KG1 (cell line): ENCODE measurements at regions not wholly inside any gene's neighbourhood (a gene's known extent, or its start where the extent isn't known, plus 50 kb on each side); places are given as distances from the start of the nearest gene placed in this dataset.

Experiments
- DNase-seq: peaks from one replicate; lab custom pipeline; 2025; lab: John Stamatoyannopoulos, UW

- DNase-seq, result no peak
Measured at GRCh38 chr20:24169256-24169655, 180.7 kb upstream of the GGTLC1 start.

DNA sequence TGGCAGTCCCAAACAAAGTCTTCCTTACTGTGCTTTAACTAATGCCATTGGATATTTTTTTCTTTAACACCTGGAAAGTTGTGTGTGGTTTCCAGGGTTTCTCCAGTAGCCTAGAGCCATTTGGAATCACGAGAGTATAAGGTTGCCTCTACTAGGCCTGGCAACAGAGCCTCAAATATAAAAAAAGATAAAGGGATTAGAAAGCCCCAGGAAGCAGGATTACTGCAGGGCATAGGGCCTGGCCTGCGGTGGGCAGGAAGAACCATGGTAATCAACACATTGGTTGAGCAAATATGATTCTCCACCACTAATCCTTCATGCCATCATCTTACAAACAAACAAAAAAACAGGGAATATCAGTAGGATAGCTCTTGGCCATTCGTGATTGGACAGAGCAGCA, 177.8 kb upstream of the GGTLC1 start:
- DNase-seq, result no peak

DNA sequence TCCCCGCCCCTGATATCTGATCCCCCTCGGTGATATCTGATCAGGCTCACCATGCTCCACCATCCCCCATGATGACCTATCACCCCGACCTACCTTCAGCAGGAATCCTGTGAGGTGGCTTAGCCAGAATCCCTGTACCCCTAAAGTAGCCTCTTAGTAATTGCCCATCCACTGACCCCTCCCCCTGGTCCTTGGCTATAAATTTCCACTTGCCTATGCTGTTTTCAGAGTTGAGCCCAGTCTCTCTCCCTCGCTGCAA, 177.5 kb upstream of the GGTLC1 start:
- DNase-seq, result no peak

- DNase-seq, result no peak
Measured at GRCh38 chr20:24165301-24166122, 176.9 kb upstream of the GGTLC1 start.

- no peak for DNase-seq
Measured at GRCh38 chr20:24164360-24164759, 175.8 kb upstream of the GGTLC1 start.

GRCh38 chr20:24163506-24163905, 174.9 kb upstream of the GGTLC1 start:
- DNase-seq, result no peak

DNA sequence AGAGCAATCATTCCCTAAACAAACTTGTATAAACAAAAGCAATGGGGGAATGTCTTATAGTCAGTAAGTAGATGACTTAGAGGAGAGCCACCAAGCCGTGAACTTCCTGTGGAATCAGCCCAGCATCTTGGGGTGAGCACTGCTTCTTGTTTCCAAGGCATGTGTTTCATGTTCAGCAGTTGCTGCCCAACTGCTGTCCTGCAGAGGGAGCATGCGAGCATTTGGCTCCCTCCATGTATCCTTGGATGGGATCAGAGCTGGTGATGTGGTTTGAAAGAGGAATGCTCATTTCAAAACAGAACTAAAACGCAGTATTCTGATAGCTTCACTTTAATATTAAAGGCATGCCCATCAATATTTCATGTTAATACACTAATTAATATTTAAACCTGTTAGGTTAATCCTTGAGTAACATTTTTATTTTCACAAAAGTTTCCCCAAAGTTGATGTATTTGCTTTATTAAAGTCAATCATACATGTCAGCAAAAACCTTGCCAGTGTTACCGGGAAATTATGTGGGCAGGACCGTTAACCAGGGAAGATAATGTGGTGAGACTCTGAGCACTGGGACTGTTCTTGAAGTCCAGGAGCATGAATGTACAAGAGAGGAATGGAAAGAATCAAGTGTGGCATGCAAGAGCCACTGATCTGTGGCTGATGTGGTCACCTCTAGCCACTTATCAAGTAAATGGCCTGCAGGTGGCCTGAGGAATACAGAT, 172.1 kb upstream of the GGTLC1 start:
- DNase-seq, result peak; percentile 4

DNA sequence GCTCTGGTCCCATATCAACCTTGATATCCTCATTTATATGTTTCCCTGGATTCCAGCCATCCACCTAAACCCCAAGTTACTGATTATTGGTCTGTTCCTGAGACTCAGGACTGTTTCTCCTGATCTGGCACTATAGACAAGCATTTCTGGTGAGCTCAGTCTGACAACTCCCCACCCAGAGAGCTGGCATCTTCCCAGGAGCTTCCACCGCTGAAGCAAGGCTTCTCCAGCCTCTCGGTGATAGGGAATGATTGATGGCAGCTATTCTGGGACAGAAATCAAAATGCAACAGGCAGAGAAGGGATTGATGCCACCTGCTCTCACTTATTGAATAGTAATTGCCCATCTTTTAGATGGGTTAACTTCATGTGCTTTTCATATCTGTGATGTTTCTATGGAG, 169.7 kb upstream of the GGTLC1 start:
- no peak for DNase-seq

GRCh38 chr20:24157213-24157612, 168.6 kb upstream of the GGTLC1 start:
- no peak for DNase-seq

DNA sequence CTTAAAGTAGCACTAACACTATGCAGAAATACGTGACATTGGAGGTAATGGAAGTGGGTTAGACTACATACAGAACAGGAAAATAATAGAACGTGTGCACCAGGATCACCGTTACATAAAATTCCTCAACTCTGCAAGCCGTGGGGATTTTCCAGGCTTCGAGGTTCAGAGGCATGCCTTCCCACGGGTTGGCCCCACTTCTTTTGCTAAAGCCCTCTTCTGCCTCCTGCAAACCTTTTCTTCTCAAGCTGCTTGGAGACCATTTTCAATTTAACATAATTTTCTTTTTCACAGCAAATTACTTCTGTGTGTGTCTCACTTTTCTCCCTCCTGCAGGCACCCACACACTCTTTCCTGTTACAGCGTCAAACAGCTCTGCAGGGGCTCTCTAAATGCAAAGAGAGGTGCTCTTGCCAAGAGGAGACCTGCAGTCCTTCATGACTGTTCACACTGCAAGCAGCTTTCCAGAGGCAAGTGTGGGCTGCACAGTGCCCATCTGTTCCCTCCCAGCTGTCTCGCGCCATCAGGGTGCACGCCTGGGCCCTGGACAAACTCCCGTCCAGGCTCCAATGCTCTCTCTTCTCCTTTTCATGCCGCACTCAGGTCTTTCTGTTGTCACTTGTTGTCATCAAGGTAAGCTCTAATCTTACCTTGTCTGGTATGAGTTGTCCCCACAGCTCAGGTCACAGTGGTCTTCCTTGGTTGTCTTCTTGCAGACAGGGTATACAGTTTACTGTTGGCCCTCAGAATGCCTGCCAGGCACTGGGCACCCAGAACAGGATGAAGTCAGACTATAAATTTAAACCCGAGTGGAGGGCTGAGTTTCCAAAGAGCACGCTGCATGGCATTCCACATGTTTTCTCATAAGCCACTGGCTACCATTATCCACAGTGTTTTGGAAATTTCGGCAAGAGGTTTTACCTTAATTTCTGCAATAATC, 164.8 kb upstream of the GGTLC1 start:
- no peak for DNase-seq

GRCh38 chr20:24151621-24152294, 163.2 kb upstream of the GGTLC1 start:
- DNase-seq, result no peak

GRCh38 chr20:24150406-24150805, 161.8 kb upstream of the GGTLC1 start:
- no peak for DNase-seq

DNA sequence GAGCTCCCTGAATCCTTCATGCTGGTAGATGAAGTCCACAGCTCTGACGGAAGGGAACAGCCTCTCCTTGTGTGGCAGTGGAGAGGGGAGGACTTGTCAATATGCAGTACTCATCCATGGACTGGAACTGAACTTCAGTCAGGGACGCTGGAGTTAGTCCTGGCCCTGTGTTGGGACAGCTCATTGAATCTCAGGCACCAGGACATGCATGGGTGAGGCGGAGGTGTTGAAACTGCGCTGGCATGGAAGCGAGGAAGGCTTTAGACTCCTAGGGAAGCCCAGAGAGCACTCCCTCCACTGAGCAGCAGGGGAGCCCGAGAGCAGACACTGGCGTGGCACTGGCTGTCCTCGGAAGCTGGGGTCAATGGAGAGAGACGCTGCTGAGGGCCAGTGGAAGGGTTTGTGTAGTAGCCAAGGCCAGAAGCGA, 161.3 kb upstream of the GGTLC1 start:
- no peak for DNase-seq

DNA sequence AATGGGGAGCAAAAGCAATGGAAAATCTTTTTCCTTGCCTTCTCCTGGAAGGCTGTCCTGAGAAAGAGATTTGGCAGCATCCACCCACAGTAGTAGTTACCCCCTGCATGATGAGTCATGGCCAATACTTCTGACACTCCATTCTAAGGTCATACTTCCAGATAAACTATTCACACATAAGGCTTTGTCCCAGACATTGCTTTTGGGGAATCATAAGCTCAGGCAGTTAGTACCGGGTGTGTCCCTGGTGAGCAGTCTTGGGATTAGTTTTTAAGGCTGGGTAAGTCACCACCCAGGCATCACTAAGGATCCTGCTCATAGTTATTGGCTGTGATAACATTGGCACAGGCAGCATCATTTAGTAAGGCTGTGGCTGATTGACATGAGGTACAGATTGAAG, 160.6 kb upstream of the GGTLC1 start:
- no peak for DNase-seq

GRCh38 chr20:24148372-24148771, 159.8 kb upstream of the GGTLC1 start:
- peak; percentile 26 for DNase-seq

DNA sequence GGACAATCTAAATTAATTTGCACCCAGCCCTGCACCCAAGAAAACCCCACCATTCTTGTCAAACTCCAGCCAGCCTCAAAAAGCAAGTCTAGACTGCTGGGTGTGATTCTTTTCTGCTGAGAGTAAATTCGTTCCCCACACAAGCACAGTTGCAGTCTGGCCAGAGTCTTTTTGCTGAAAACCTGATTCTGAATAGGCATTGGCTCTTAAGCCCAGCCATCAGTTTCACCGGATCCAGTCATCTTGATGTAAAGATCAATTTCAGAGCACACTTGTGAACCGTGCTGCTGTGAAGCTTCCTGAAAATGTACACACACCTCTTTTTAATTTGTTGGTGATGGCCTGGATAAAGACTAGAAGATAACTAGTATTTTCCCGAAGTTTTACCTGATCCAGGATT, 159.4 kb upstream of the GGTLC1 start:
- DNase-seq, result no peak

GRCh38 chr20:24147479-24147878, 158.9 kb upstream of the GGTLC1 start:
- no peak for DNase-seq

DNA sequence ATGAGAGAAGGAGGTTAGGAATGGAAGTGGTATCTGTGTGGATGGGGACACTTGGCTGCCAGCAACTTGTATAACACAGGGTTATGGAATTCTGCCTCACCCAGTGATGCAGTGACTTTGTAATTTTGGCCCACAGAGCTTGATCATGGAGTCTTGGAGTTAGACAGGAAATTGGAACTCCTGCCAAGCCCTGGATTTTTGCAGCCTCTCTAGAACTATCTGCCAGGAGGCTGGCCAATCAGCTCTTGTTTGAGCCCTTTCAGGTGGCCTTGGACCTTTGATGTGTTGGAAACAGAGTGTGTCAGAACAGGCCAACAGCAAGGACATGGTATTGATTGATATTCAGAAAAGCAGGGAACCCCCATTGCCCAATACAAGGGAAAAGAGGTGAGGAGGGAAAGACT, 157.7 kb upstream of the GGTLC1 start:
- DNase-seq, result no peak

DNA sequence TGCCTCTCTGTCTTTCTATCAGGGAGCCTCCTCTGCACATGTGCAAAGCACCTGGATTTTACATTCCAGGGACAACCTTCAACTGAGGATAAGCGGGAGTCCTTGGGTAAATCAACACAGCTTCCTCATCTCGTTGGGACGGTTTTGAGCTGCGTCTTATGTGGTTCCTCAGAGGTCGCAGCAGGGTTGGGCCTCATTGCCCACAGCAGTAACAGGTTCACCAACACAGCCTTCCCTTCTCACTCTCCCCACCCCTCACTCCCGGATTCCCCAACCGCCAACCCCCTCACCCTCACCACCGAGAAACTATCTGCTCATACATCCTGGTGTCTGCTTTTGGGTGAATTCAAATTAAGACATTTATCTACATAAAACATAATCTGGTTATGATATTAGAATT, 155.8 kb upstream of the GGTLC1 start:
- DNase-seq, result no peak

DNA sequence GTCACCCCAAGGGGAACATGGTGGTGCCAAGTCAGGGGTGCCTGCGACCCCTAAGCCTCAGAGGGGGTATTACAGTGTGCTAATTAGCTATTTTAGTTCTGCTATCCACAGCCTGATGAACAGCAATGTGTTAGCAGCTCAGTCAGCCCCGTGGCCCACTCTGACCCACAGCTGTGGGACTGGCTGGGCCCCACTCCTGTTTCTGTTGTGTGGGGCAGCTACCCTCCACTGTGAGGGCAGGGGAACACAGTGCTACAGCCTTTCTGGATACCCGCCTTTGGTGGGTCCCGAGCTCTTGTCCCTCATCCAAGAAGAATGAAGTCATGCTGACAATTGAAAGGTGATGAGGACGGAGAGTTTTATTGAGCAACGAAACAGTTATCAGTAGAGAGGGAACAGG, 152.5 kb upstream of the GGTLC1 start:
- no peak for DNase-seq

DNA sequence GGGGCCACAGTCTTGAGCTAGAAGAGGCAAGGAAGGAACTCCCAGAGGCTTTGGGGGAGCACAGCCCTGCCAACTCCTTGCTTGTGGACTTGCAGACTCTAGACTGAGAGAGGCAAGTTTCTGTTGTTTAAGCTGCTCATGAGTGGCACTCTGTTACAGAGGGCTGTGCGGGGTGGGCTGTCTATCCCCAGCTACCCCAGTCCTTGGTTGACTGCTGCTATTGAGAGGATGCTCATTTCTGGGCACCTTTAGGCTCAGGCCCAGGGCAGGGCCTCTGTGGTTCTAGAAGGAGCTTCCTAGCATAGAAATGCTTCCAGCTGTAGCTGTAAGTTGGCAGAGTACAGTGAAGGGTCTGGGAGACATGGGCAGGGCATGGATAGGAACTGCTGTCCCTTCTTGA, 151.3 kb upstream of the GGTLC1 start:
- no peak for DNase-seq

GRCh38 chr20:24138951-24139350, 150.4 kb upstream of the GGTLC1 start:
- no peak for DNase-seq
